Transverse colon (tissue), 4 donors: ENCODE measurements at regions not wholly inside any gene's neighbourhood (a gene's known extent, or its start where the extent isn't known, plus 50 kb on each side); places are given as distances from the start of the nearest gene placed in this dataset.

ENCODE experiments used
- EP300 ChIP-seq: sonication (generic); formaldehyde crosslinking; IDR thresholded peaks from one replicate; pipeline ENCODE4 v1.6.1; 2017; ENCODE audit warnings: antibody characterized with exemption, low read depth
- POLR2A ChIP-seq: fragments of 450-650 bp; IDR thresholded peaks from one replicate; pipeline ENCODE4 v1.6.1; 2016; ENCODE audit warnings: antibody characterized with exemption, mild to moderate bottlenecking, moderate library complexity
- POLR2AphosphoS5 ChIP-seq, 3 donors: sonication (generic); formaldehyde crosslinking; IDR thresholded peaks; one replicate each; pipeline ENCODE4 v1.6.1; 2016; ENCODE audit warnings: antibody characterized with exemption in 3 of 3
- TF ChIP-seq, protein P1 (sequence below), 5 experiments: fragments of 200-600 bp in 3 of 5; fragments of 450-650 bp in 2 of 5; sonication (generic) in 3 of 5; IDR thresholded peaks; 1 replicate in 2 of 5; 2 replicates in 3 of 5; pipeline ENCODE4 v1.5.1; 2016 to 2017; ENCODE audit warnings: antibody characterized with exemption in 5 of 5, inconsistent platforms in 3 of 5, mild to moderate bottlenecking in 2 of 5, moderate library complexity in 1 of 5

DNA sequence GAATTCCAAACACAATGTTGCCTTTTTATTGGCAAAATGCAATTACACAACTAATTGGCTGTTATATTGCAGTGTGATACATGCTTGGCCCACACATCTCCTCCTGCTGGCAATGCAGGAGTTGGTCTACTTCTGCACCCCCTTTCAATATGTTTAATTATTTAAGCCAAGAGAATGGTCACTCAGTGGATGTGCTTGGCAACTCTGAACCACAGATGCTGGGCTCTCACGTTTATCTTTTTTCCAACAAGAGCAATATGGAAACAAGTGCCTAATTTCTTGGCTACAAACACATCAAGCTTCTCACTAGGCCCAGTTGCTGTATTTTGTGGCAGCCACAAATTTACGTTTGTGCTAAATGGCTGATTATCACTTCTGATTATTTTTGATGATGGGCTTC, 1149.2 kb upstream of the CELF2 start:
- TF ChIP-seq POLR2A = no peak
- TF ChIP-seq, protein P1, sequence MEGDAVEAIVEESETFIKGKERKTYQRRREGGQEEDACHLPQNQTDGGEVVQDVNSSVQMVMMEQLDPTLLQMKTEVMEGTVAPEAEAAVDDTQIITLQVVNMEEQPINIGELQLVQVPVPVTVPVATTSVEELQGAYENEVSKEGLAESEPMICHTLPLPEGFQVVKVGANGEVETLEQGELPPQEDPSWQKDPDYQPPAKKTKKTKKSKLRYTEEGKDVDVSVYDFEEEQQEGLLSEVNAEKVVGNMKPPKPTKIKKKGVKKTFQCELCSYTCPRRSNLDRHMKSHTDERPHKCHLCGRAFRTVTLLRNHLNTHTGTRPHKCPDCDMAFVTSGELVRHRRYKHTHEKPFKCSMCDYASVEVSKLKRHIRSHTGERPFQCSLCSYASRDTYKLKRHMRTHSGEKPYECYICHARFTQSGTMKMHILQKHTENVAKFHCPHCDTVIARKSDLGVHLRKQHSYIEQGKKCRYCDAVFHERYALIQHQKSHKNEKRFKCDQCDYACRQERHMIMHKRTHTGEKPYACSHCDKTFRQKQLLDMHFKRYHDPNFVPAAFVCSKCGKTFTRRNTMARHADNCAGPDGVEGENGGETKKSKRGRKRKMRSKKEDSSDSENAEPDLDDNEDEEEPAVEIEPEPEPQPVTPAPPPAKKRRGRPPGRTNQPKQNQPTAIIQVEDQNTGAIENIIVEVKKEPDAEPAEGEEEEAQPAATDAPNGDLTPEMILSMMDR (IDR thresholded peaks at IDR 0.05) = no peak
- TF ChIP-seq EP300 = no peak
- TF ChIP-seq POLR2AphosphoS5 (IDR thresholded peaks at IDR 0.05) = no peak
